C4-2B (cell line): ENCODE measurements at regions not wholly inside any gene's neighbourhood (a gene's known extent, or its start where the extent isn't known, plus 50 kb on each side); places are given as distances from the start of the nearest gene placed in this dataset.

Experiments
- H3K27ac ChIP-seq: fragments of 450-650 bp; 2 replicates; pipeline ENCODE4 v1.5.1; 2017
- ZFX ChIP-seq: fragments of 450-650 bp; IDR thresholded peaks from 2 replicates; pipeline ENCODE4 v1.6.1; 2017
- TF ChIP-seq, protein P1 (sequence below): fragments of 450-650 bp; conservative IDR thresholded peaks from 2 replicates; pipeline ENCODE4 v1.5.1; 2017; ENCODE audit warnings: mild to moderate bottlenecking

DNA sequence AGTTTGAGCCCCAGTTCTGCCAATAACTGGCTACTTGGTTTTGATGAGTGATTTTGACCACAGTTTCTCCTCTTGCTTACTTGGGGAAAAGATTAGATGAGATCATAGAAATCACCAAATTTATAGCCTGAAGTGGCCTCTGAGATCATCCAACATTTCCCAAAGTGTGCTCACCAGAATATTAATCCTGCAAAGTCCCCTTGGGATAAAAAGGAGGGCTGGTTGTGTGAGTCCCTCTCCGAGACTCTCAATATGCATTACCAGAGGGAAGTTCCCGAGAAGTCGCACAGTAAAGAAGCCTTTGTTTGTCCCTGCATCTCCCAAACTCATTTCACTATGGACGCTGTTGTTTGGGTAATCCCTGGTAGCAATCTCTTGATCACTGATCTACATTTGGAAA is 88.4 kb upstream of the ADRA1B start:
- TF ChIP-seq, protein P1, sequence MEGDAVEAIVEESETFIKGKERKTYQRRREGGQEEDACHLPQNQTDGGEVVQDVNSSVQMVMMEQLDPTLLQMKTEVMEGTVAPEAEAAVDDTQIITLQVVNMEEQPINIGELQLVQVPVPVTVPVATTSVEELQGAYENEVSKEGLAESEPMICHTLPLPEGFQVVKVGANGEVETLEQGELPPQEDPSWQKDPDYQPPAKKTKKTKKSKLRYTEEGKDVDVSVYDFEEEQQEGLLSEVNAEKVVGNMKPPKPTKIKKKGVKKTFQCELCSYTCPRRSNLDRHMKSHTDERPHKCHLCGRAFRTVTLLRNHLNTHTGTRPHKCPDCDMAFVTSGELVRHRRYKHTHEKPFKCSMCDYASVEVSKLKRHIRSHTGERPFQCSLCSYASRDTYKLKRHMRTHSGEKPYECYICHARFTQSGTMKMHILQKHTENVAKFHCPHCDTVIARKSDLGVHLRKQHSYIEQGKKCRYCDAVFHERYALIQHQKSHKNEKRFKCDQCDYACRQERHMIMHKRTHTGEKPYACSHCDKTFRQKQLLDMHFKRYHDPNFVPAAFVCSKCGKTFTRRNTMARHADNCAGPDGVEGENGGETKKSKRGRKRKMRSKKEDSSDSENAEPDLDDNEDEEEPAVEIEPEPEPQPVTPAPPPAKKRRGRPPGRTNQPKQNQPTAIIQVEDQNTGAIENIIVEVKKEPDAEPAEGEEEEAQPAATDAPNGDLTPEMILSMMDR = no peak
- no peak for TF ChIP-seq ZFX
- H3K27ac ChIP-seq = no peak overlapping the region

GRCh38 chr5:159832073-159832472 is 84.2 kb upstream of the ADRA1B start:
- no peak overlapping the region for H3K27ac ChIP-seq

GRCh38 chr5:159833088-159833487 is 83.2 kb upstream of the ADRA1B start:
- no peak overlapping the region for H3K27ac ChIP-seq
- no peak for TF ChIP-seq ZFX
- TF ChIP-seq, protein P1 = no peak

More at GRCh38 chr5:159832073-159832472, 84.2 kb upstream of the ADRA1B start:
- TF ChIP-seq, protein P1 = no peak
- no peak for TF ChIP-seq ZFX

GRCh38 chr5:159833846-159834245 is 82.4 kb upstream of the ADRA1B start:
- no peak overlapping the region for H3K27ac ChIP-seq
- TF ChIP-seq, protein P1 = no peak
- TF ChIP-seq ZFX = no peak

GRCh38 chr5:159835548-159835947 is 80.7 kb upstream of the ADRA1B start:
- no peak overlapping the region for H3K27ac ChIP-seq
- TF ChIP-seq ZFX = no peak
- TF ChIP-seq, protein P1 = no peak

DNA sequence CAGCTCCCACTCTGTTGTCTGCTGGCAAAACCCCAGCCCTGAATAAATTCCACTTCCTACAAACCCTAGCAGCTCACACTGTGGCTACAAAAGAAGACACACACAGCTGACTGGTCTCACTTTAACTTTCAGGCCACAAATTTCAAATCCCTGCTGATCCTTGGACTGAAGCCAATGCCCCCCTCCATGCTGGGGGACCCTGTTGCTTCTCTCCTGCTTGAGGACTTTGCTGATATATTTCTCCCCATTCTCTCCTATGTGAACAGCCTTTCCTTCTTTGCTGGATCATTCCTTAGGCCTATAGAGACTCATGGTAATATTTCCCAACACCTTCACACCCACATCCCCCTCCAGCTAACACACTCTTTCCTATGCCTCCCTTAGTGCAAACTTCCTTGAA is 79.6 kb upstream of the ADRA1B start:
- no peak overlapping the region for H3K27ac ChIP-seq
- TF ChIP-seq, protein P1 = no peak
- TF ChIP-seq ZFX = no peak

- TF ChIP-seq, protein P1 = no peak
- TF ChIP-seq ZFX = no peak
- no peak overlapping the region for H3K27ac ChIP-seq
These were observed 78.4 kb upstream of the ADRA1B start for GRCh38 chr5:159837860-159838259.
